Right ventricle myocardium inferior (tissue), 1 donor: ENCODE measurements at regions not wholly inside any gene's neighbourhood (a gene's known extent, or its start where the extent isn't known, plus 50 kb on each side); places are given as distances from the start of the nearest gene placed in this dataset.
"Not testable (repeated sequence)": the region's sequence is repeated elsewhere in the genome, so short reads cannot be mapped to it uniquely, and the experiment has no call there.

Experiments
- ATAC-seq: fragments of 200-7000 bp; cut with Tn5 transposase; one replicate; pipeline ENCODE4 v1.9.1; 2020; ENCODE audit warnings: mild to moderate bottlenecking, moderate library complexity
- DNase-seq: peaks from one replicate; pipeline ENCODE4 v3.0.0; 2021; ENCODE audit errors: missing footprints
- intact Hi-C: fragments of 100-400 bp; cut with DNase I; formaldehyde crosslinking; loops from one replicate; pipeline ENCODE4 v1.11.0; 2022
- donor health status: DM: no; HTN: yes; CAD: no; lungs with severe emphysema.

- intact Hi-C loops = no loop called here
- DNase-seq (no peak), ATAC-seq (peak; percentile 76)
These were observed 95.3 kb downstream of the DAD1 start for GRCh38 chr14:22493753-22494152.

- intact Hi-C loops = no loop called here
- DNase-seq (no peak), ATAC-seq (no peak)
These were observed 96.1 kb downstream of the DAD1 start for GRCh38 chr14:22492622-22493542.

GRCh38 chr14:22491683-22492621, 97.1 kb downstream of the DAD1 start:
- intact Hi-C loops = no loop called here
- DNase-seq (no peak), ATAC-seq (no peak)

- DNase-seq, intact Hi-C loops, ATAC-seq: not testable (repeated sequence)
These were observed 98.0 kb downstream of the DAD1 start for GRCh38 chr14:22491053-22491452.

GRCh38 chr14:22489957-22490950, 98.8 kb downstream of the DAD1 start:
- ATAC-seq = no peak
- intact Hi-C loops = no loop called here

GRCh38 chr14:22489244-22489545, 99.8 kb downstream of the DAD1 start:
- DNase-seq (no peak), ATAC-seq (peak; percentile 35)
- intact Hi-C loops = no loop called here

More at GRCh38 chr14:22489957-22490950, 98.8 kb downstream of the DAD1 start:
- DNase-seq = no peak

- intact Hi-C loops = no loop called here
- ATAC-seq (no peak), DNase-seq (no peak)
These were observed 100.3 kb downstream of the DAD1 start for GRCh38 chr14:22488522-22489243.

- intact Hi-C loops = no loop called here
- no peak for DNase-seq
- peak; percentile 55 for ATAC-seq
These were observed 101.1 kb downstream of the DAD1 start for GRCh38 chr14:22487941-22488340.

- ATAC-seq (no peak), DNase-seq (no peak)
- intact Hi-C loops = no loop called here
These were observed 101.6 kb downstream of the DAD1 start for GRCh38 chr14:22487401-22487800.

GRCh38 chr14:22486675-22487074, 102.3 kb downstream of the DAD1 start:
- DNase-seq (no peak), ATAC-seq (no peak)
- intact Hi-C loops = no loop called here

- ATAC-seq (no peak), DNase-seq (no peak)
- intact Hi-C loops = no loop called here
These were observed 103.4 kb downstream of the DAD1 start for GRCh38 chr14:22485649-22486048.

- ATAC-seq = no peak
- DNase-seq = no peak
- intact Hi-C loops = no loop called here
These were observed 103.8 kb downstream of the DAD1 start for GRCh38 chr14:22485178-22485577.

GRCh38 chr14:22484632-22485031, 104.4 kb downstream of the DAD1 start:
- intact Hi-C loops = loop anchor here (5.0 kb wide), 1 partner anchor 52 kb away; no protein-coding TSS in a partner anchor
- ATAC-seq = peak; percentile 69
- DNase-seq = no peak

- no peak for DNase-seq
- intact Hi-C loops = loop anchor here (2.0 to 5.0 kb wide), 2 partner anchors 31 to 52 kb away; no protein-coding TSS in a partner anchor
- ATAC-seq = peak; percentile 20
These were observed 105.0 kb downstream of the DAD1 start for GRCh38 chr14:22483863-22484593.

- intact Hi-C loops = loop anchor here (2.0 to 5.0 kb wide), 2 partner anchors 32 to 51 kb away; no protein-coding TSS in a partner anchor
- ATAC-seq = no peak
- no peak for DNase-seq
These were observed 106.1 kb downstream of the DAD1 start for GRCh38 chr14:22482782-22483553.

GRCh38 chr14:22482085-22482694, 106.8 kb downstream of the DAD1 start:
- ATAC-seq = peak; percentile 20
- no peak for DNase-seq
- intact Hi-C loops = loop anchor here (2.0 to 5.0 kb wide), 2 partner anchors 33 to 50 kb away; no protein-coding TSS in a partner anchor
